PFSK-1 (cell line): ENCODE measurements at regions not wholly inside any gene's neighbourhood (a gene's known extent, or its start where the extent isn't known, plus 50 kb on each side); places are given as distances from the start of the nearest gene placed in this dataset.

ENCODE experiments used
- FOXP2 ChIP-seq: optimal IDR thresholded peaks from 2 replicates; pipeline ENCODE3; 2011; ENCODE audit warnings: borderline replicate concordance, control low read depth, inconsistent platforms; ENCODE audit not compliant: insufficient read depth; ENCODE audit errors: extremely low read length, extremely low read depth
- POLR2AphosphoS5 ChIP-seq: IDR thresholded peaks from 2 replicates; pipeline ENCODE4 v1.6.1; 2012; ENCODE audit warnings: low read depth, mild to moderate bottlenecking, control low read depth, low read length, moderate library complexity
- REST ChIP-seq, 2 experiments: IDR thresholded peaks; 2 replicates each; pipeline versions ENCODE4 v1.6.1 to v1.8.0; 2011 to 2012; ENCODE audit warnings: low read depth in 2 of 2, low read length in 2 of 2, control low read depth in 1 of 2, inconsistent platforms in 1 of 2, mild to moderate bottlenecking in 1 of 2, moderate library complexity in 1 of 2; ENCODE audit not compliant: insufficient read depth in 1 of 2
- SIN3A ChIP-seq: IDR thresholded peaks from 2 replicates; pipeline ENCODE4 v1.6.1; 2012; ENCODE audit warnings: mild to moderate bottlenecking, low read length, moderate library complexity, borderline replicate concordance; ENCODE audit not compliant: insufficient read depth
- TAF1 ChIP-seq: IDR thresholded peaks from 2 replicates; pipeline ENCODE4 v1.6.1; 2012; ENCODE audit warnings: low read length, control low read depth, borderline replicate concordance; ENCODE audit not compliant: insufficient read depth

- TF ChIP-seq FOXP2 (no peak), TAF1 (no peak), SIN3A (no peak), REST (IDR thresholded peaks at IDR 0.05; ENCODE audit: insufficient read depth in 1 of 2, low read depth in 2 of 2, low read length in 2 of 2) (no peak), POLR2AphosphoS5 (no peak)
Measured at GRCh38 chr18:27577265-27577664, 392.2 kb upstream of the CHST9 start.

GRCh38 chr18:27567434-27567833 lies 382.3 kb upstream of the CHST9 start:
- TF ChIP-seq TAF1 (no peak), SIN3A (no peak), REST (IDR thresholded peaks at IDR 0.05; ENCODE audit: insufficient read depth in 1 of 2, low read depth in 2 of 2, low read length in 2 of 2) (no peak), FOXP2 (no peak)

GRCh38 chr18:27564066-27564465 lies 379.0 kb upstream of the CHST9 start:
- TF ChIP-seq REST (IDR thresholded peaks at IDR 0.05; ENCODE audit: insufficient read depth in 1 of 2, low read depth in 2 of 2, low read length in 2 of 2), result no peak

DNA sequence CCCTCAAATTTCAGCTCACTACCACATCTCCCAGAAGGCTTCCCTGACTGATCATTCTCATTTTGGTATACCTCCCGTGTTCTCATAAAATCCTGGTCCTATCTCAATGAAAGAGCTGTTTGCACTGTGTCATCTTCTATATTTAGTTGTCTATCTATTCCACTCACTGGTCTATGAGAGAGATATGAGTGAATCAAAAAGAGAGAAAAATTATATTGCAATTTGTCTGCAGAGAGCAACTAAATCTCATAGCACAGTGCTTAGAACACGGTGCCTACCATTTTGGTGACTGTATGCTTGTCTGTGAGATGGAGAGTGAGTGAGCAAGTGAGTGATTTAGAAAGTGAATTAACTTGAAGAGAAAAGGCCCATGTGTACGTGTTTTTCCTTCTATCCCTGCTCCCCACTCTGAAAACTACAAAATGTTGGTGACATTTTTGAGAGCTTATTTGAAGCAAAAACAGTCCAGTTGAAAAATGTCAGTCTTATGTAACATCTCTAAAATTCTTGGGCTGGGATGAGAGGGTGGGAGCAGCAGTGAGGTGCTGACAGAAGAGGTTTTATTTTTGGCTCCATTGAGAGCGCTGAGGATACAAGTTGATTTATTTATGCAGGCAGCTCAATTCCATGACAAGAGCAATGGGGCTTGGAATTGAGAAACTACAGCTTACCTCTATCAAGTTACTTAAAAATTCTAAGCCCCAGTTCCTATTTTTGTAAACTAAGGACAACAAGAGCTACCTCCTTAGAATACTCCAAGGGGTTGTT lies 373.5 kb upstream of the CHST9 start:
- no peak for TF ChIP-seq TAF1
- no peak for TF ChIP-seq SIN3A
- no peak for TF ChIP-seq FOXP2
- TF ChIP-seq POLR2AphosphoS5, result no peak
- no peak for TF ChIP-seq REST (IDR thresholded peaks at IDR 0.05; ENCODE audit: insufficient read depth in 1 of 2, low read depth in 2 of 2, low read length in 2 of 2)

- TF ChIP-seq TAF1 (no peak), SIN3A (no peak), REST (IDR thresholded peaks at IDR 0.05; ENCODE audit: insufficient read depth in 1 of 2, low read depth in 2 of 2, low read length in 2 of 2) (no peak), FOXP2 (no peak), POLR2AphosphoS5 (no peak)
Measured at GRCh38 chr18:27556741-27557140, 371.6 kb upstream of the CHST9 start.
